ENCODE measurements at regions not wholly inside any gene's neighbourhood (a gene's known extent, or its start where the extent isn't known, plus 50 kb on each side); places are given as distances from the start of the nearest gene placed in this dataset.

GRCh38 chr2:122368576-122369243 lies 613.3 kb downstream of the TSN start:
- TF ChIP-seq CTCF (IDR thresholded peaks at IDR 0.05; ENCODE audit: insufficient read depth, low read depth, low read length): no peak
- TF ChIP-seq EZH2 (IDR thresholded peaks at IDR 0.05; ENCODE audit: insufficient read depth, low read length): no peak
